ENCODE measurements at regions not wholly inside any gene's neighbourhood (a gene's known extent, or its start where the extent isn't known, plus 50 kb on each side); places are given as distances from the start of the nearest gene placed in this dataset.

DNA sequence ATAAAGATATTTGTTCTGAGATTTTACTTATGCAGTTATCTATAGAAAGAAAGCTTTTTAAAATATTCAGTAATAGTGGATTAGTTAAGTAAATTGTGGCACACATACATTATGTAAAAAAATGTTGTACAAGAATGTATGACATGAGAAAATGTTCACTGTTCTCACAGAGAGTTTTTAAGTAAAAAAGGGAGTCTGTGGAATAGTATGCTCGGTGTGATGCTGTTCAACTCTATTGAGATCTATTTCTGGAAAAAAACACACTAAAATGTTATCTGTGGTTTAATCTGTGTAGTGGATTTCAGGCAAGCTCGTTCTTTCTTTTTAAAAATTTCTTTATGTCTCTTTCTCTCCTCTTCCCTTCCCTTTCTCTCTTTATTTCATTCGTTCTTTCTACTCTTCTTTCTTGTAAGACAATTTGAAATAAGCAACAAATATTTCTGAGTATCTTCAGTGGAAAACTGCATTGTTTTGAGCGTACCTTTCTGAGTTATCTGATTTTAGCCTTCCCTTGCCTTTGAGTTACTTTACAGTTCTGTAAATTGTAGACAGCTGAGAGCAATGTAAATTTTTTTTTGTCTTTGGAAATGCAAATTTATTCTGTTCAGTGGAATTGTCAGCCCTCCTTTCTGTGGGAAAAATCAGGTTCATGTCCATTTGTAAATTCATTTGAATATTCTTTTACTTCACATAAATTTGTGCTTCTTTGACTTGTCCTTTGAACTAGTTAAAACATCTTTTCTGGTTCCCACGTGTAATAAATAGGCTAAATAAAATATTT, 229.0 kb upstream of the NOX3 start:
- TF ChIP-seq, protein P1, sequence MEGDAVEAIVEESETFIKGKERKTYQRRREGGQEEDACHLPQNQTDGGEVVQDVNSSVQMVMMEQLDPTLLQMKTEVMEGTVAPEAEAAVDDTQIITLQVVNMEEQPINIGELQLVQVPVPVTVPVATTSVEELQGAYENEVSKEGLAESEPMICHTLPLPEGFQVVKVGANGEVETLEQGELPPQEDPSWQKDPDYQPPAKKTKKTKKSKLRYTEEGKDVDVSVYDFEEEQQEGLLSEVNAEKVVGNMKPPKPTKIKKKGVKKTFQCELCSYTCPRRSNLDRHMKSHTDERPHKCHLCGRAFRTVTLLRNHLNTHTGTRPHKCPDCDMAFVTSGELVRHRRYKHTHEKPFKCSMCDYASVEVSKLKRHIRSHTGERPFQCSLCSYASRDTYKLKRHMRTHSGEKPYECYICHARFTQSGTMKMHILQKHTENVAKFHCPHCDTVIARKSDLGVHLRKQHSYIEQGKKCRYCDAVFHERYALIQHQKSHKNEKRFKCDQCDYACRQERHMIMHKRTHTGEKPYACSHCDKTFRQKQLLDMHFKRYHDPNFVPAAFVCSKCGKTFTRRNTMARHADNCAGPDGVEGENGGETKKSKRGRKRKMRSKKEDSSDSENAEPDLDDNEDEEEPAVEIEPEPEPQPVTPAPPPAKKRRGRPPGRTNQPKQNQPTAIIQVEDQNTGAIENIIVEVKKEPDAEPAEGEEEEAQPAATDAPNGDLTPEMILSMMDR (IDR thresholded peaks at IDR 0.05): no peak
- TF ChIP-seq EZH2 (IDR thresholded peaks at IDR 0.05): no peak
- no peak for TF ChIP-seq EZH2phosphoT487 (IDR thresholded peaks at IDR 0.05)

Data from neural progenitor cell (in vitro differentiated cells).